ENCODE measurements at regions not wholly inside any gene's neighbourhood (a gene's known extent, or its start where the extent isn't known, plus 50 kb on each side); places are given as distances from the start of the nearest gene placed in this dataset.
"Not testable (repeated sequence)": the region's sequence is repeated elsewhere in the genome, so short reads cannot be mapped to it uniquely, and the experiment has no call there.

DNA sequence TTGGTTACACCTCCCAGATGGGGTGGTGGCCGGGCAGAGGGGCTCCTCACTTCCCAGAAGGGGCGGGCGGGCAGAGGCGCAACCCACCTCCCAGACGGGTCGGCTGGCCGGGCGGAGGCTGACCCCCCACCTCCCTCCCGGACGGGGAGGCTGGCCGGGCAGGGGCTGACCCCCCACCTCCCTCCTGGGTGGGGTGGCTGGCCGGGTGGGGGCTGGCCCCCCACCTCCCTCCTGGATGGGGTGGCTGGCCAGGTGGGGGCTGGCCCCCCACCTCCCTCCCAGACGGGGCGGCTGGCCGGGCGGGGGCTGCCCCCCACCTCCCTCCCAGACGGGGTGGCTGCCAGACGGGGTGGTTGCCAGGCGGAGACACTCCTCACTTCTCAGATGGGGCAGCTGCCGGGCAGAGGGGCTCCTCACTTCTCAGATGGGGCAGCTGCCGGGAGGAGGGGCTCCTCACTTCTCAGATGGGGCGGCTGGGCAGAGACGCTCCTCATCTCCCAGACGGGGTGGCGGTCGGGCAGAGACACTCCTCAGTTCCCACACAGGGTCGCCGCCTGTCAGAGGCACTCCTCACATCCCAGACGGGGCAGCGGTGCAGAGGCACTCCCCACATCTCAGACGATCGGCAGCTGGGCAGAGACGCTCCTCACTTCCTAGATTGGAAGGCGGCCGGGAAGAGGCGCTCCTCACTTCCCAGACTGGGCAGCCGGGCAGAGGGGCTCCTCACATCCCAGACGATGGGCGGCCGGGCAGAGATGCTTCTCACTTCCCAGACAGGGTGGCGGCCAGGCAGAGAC, 148.0 kb downstream of the KLF8 start:
- TF ChIP-seq, protein P1, sequence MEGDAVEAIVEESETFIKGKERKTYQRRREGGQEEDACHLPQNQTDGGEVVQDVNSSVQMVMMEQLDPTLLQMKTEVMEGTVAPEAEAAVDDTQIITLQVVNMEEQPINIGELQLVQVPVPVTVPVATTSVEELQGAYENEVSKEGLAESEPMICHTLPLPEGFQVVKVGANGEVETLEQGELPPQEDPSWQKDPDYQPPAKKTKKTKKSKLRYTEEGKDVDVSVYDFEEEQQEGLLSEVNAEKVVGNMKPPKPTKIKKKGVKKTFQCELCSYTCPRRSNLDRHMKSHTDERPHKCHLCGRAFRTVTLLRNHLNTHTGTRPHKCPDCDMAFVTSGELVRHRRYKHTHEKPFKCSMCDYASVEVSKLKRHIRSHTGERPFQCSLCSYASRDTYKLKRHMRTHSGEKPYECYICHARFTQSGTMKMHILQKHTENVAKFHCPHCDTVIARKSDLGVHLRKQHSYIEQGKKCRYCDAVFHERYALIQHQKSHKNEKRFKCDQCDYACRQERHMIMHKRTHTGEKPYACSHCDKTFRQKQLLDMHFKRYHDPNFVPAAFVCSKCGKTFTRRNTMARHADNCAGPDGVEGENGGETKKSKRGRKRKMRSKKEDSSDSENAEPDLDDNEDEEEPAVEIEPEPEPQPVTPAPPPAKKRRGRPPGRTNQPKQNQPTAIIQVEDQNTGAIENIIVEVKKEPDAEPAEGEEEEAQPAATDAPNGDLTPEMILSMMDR (IDR thresholded peaks at IDR 0.05): not testable (repeated sequence)
- not testable (repeated sequence) for TF ChIP-seq POLR2AphosphoS5 (IDR thresholded peaks at IDR 0.05)
